H1 (cell line): ENCODE measurements at regions not wholly inside any gene's neighbourhood (a gene's known extent, or its start where the extent isn't known, plus 50 kb on each side); places are given as distances from the start of the nearest gene placed in this dataset.

Source experiments
- CTCF ChIA-PET: fragments of 300-600 bp; sonication (Branson Sonifier 250); formaldehyde crosslinking; loops from one replicate; lab custom pipeline; 2021; ENCODE audit not compliant: partially characterized antibody; lab: Charles Lee
- POLR2A ChIA-PET: fragments of 300-600 bp; sonication (Branson Sonifier 250); formaldehyde crosslinking; loops from one replicate; lab custom pipeline; 2021; ENCODE audit warnings: inconsistent platforms; ENCODE audit not compliant: partially characterized antibody; lab: Charles Lee
- DNase-seq, 2 experiments: peaks; one replicate each; pipeline versions ENCODE4 v3.0.0 to v3.0.0-alpha.2; 2010 to 2022; ENCODE audit warnings: low spot score in 2 of 2, low read depth in 1 of 2, mixed read lengths in 1 of 2
- FAIRE-seq: peaks from 2 replicates; lab custom pipeline; 2011; peaks lifted over from hg19 to GRCh38; lab: Jason Lieb, UNC
- H2AFZ ChIP-seq: 2 replicates; pipeline ENCODE4 v1.8.1; 2012; ENCODE audit warnings: low read length, inconsistent platforms
- H2AK5ac ChIP-seq: 2 replicates; pipeline ENCODE4 v1.6.1; 2013; ENCODE audit warnings: low read depth, low read length
- H2BK120ac ChIP-seq: replicated peaks from 2 replicates; pipeline ENCODE3; 2013; ENCODE audit warnings: low read depth, low read length, inconsistent platforms
- H2BK12ac ChIP-seq: 2 replicates; pipeline ENCODE4 v1.6.1; 2013; ENCODE audit warnings: low read depth, low read length
- H2BK15ac ChIP-seq: 2 replicates; pipeline ENCODE4 v1.6.1; 2013; ENCODE audit warnings: low read length
- H2BK20ac ChIP-seq: 2 replicates; pipeline ENCODE4 v1.6.1; 2013; ENCODE audit warnings: low read length
- H2BK5ac ChIP-seq: 2 replicates; pipeline ENCODE4 v1.6.1; 2013; ENCODE audit warnings: low read depth, low read length
- H3K14ac ChIP-seq: 2 replicates; pipeline ENCODE4 v1.6.1; 2013; ENCODE audit warnings: inconsistent platforms; ENCODE audit not compliant: insufficient read length
- H3K18ac ChIP-seq: 2 replicates; pipeline ENCODE4 v1.6.1; 2013; ENCODE audit warnings: low read length; ENCODE audit errors: extremely low read depth
- H3K23ac ChIP-seq: 2 replicates; pipeline ENCODE4 v1.6.1; 2013; ENCODE audit warnings: inconsistent platforms; ENCODE audit not compliant: insufficient read length
- H3K23me2 ChIP-seq: 2 replicates; pipeline ENCODE4 v1.6.1; 2013; ENCODE audit warnings: low read depth, low read length
- H3K27ac ChIP-seq: 2 replicates; pipeline ENCODE4 v1.6.1; 2011; ENCODE audit warnings: low read depth, low read length, inconsistent platforms
- H3K27me3 ChIP-seq, 4 experiments: replicated peaks in 1 of 4; 1 replicate in 1 of 4; 2 replicates in 3 of 4; pipeline versions ENCODE4 v1.6.1 to v1.8.1; 2011 to 2013; ENCODE audit warnings: low read length in 3 of 4, mild to moderate bottlenecking in 3 of 4, inconsistent platforms in 2 of 4, mixed read lengths in 2 of 4, moderate library complexity in 1 of 4; ENCODE audit not compliant: control insufficient read depth in 3 of 4, insufficient read depth in 3 of 4; ENCODE audit errors: extremely low read depth in 1 of 4
- H3K36me3 ChIP-seq, 4 experiments: 2 replicates each; pipeline versions ENCODE4 v1.6.1 to v1.8.1; 2011 to 2013; ENCODE audit warnings: mild to moderate bottlenecking in 4 of 4, low read length in 3 of 4, moderate library complexity in 2 of 4, control low read depth in 1 of 4, inconsistent platforms in 1 of 4; ENCODE audit not compliant: insufficient read depth in 4 of 4, control insufficient read depth in 2 of 4
- H3K4ac ChIP-seq: replicated peaks from 2 replicates; pipeline ENCODE3; 2013; ENCODE audit warnings: low read length, low read depth, mixed read lengths, inconsistent platforms; ENCODE audit not compliant: insufficient read length
- H3K4me1 ChIP-seq, 4 experiments: replicated peaks in 1 of 4; 1 replicate in 1 of 4; 2 replicates in 3 of 4; pipeline versions ENCODE4 v1.6.1 to v1.8.1; 2011 to 2013; ENCODE audit warnings: low read length in 3 of 4, inconsistent platforms in 2 of 4, mixed read lengths in 1 of 4; ENCODE audit not compliant: insufficient read depth in 4 of 4, control insufficient read depth in 3 of 4
- H3K4me2 ChIP-seq, 2 experiments: 2 replicates each; pipeline versions ENCODE4 v1.6.1 to v1.8.1; 2011 to 2013; ENCODE audit warnings: low read depth in 2 of 2, low read length in 2 of 2, control low read depth in 1 of 2, inconsistent platforms in 1 of 2, mild to moderate bottlenecking in 1 of 2; ENCODE audit not compliant: insufficient read depth in 1 of 2
- H3K4me3 ChIP-seq, 4 experiments: fragments of 200-600, 300-600 bp in 1 of 4; sonication (generic), shearing (Covaris generic), sonication (Bioruptor Twin) in 1 of 4; 2 replicates each; pipeline versions ENCODE4 v1.5.1 to v1.8.1; 2011 to 2016; ENCODE audit warnings: low read length in 4 of 4, low read depth in 3 of 4, control low read depth in 2 of 4, inconsistent platforms in 2 of 4, mild to moderate bottlenecking in 2 of 4, mixed read lengths in 1 of 4, moderate library complexity in 1 of 4; ENCODE audit not compliant: insufficient read depth in 2 of 4; ENCODE audit errors: extremely low read depth in 1 of 4
- H3K56ac ChIP-seq: replicated peaks from 2 replicates; pipeline ENCODE3; 2013; ENCODE audit warnings: low read depth, mild to moderate bottlenecking, mixed read lengths, low read length, inconsistent platforms; ENCODE audit not compliant: insufficient read length
- H3K79me1 ChIP-seq: 2 replicates; pipeline ENCODE4 v1.6.1; 2013; ENCODE audit warnings: low read depth, low read length, control low read depth
- H3K79me2 ChIP-seq, 2 experiments: 2 replicates each; pipeline versions ENCODE4 v1.6.1 to v1.8.1; 2012 to 2013; ENCODE audit warnings: low read length in 2 of 2, mild to moderate bottlenecking in 2 of 2, inconsistent platforms in 1 of 2; ENCODE audit not compliant: insufficient read depth in 2 of 2, control insufficient read depth in 1 of 2
- H3K9ac ChIP-seq, 4 experiments: replicated peaks in 1 of 4; 1 replicate in 1 of 4; 2 replicates in 3 of 4; pipeline versions ENCODE4 v1.6.1 to v1.8.1; 2011 to 2013; ENCODE audit warnings: low read depth in 3 of 4, low read length in 3 of 4, control low read depth in 2 of 4, mild to moderate bottlenecking in 2 of 4, moderate library complexity in 2 of 4, inconsistent platforms in 1 of 4; ENCODE audit errors: extremely low read depth in 1 of 4
- H3K9me3 ChIP-seq, 2 experiments: 2 replicates each; pipeline versions ENCODE4 v1.6.1 to v1.8.1; 2012 to 2013; ENCODE audit warnings: mild to moderate bottlenecking in 2 of 2, moderate library complexity in 2 of 2, control low read depth in 1 of 2, inconsistent platforms in 1 of 2, low read depth in 1 of 2, low read length in 1 of 2, mixed read lengths in 1 of 2; ENCODE audit not compliant: insufficient read depth in 2 of 2
- H4K20me1 ChIP-seq, 2 experiments: replicated peaks in 1 of 2; 2 replicates each; pipeline versions ENCODE3 to v1.8.1; 2011 to 2013; ENCODE audit warnings: inconsistent platforms in 2 of 2, low read length in 2 of 2, mild to moderate bottlenecking in 1 of 2; ENCODE audit not compliant: insufficient read depth in 2 of 2, control insufficient read depth in 1 of 2
- H4K5ac ChIP-seq: 2 replicates; pipeline ENCODE4 v1.6.1; 2013; ENCODE audit warnings: low read length, low read depth, mixed read lengths, inconsistent platforms; ENCODE audit not compliant: insufficient read length
- H4K8ac ChIP-seq: 2 replicates; pipeline ENCODE4 v1.8.0; 2013; ENCODE audit warnings: mild to moderate bottlenecking, moderate library complexity, low read length, inconsistent platforms; ENCODE audit not compliant: insufficient read depth; ENCODE audit errors: extremely low read depth
- H4K91ac ChIP-seq: replicated peaks from 2 replicates; pipeline ENCODE3; 2013; ENCODE audit warnings: low read length, mixed read lengths, inconsistent platforms; ENCODE audit not compliant: insufficient read length
- ATF2 ChIP-seq: IDR thresholded peaks from 2 replicates; pipeline ENCODE4 v1.6.1; 2012; ENCODE audit warnings: low read length, inconsistent platforms
- CBX5 ChIP-seq: fragments of 300-800, 300-1000 bp; sonication (generic); IDR thresholded peaks from 2 replicates; pipeline ENCODE4 v1.7.1; 2016; ENCODE audit warnings: antibody characterized with exemption, low read length, low read depth
- CEBPB ChIP-seq: IDR thresholded peaks from 2 replicates; pipeline ENCODE4 v1.6.1; 2012; ENCODE audit warnings: low read depth, low read length
- CHD1 ChIP-seq: IDR thresholded peaks from 2 replicates; pipeline ENCODE4 v1.6.1; 2012; ENCODE audit warnings: low read depth, low read length, improper control_type of control experiment
- FOSL1 ChIP-seq: IDR thresholded peaks from 2 replicates; pipeline ENCODE4 v1.6.1; 2011; ENCODE audit warnings: mild to moderate bottlenecking, low read depth, low read length, moderate library complexity; ENCODE audit not compliant: insufficient read depth
- MAFK ChIP-seq: IDR thresholded peaks from 2 replicates; pipeline ENCODE4 v1.6.1; 2012; ENCODE audit warnings: low read depth, mild to moderate bottlenecking, improper control_type of control experiment, low read length
- MAX ChIP-seq: IDR thresholded peaks from 2 replicates; pipeline ENCODE4 v1.6.1; 2012; ENCODE audit warnings: inconsistent platforms
- POLR2AphosphoS5 ChIP-seq: IDR thresholded peaks from 2 replicates; pipeline ENCODE4 v1.6.1; 2011; ENCODE audit warnings: low read depth, low read length
- POU5F1 ChIP-seq: IDR thresholded peaks from 2 replicates; pipeline ENCODE4 v1.6.1; 2011; ENCODE audit warnings: low read depth, mild to moderate bottlenecking, low read length, moderate library complexity
- RBBP5 ChIP-seq: IDR thresholded peaks from 2 replicates; pipeline ENCODE4 v1.7.1; 2012; ENCODE audit warnings: low read depth, mild to moderate bottlenecking, inconsistent platforms, low read length, moderate library complexity, borderline replicate concordance
- SP1 ChIP-seq: IDR thresholded peaks from 2 replicates; pipeline ENCODE4 v1.6.1; 2011; ENCODE audit warnings: low read depth, low read length
- SP2 ChIP-seq: IDR thresholded peaks from 2 replicates; pipeline ENCODE4 v1.6.1; 2012; ENCODE audit warnings: mild to moderate bottlenecking, low read length, inconsistent platforms
- SP4 ChIP-seq: IDR thresholded peaks from 2 replicates; pipeline ENCODE4 v1.6.1; 2012; ENCODE audit warnings: low read length, inconsistent platforms
- TBP ChIP-seq: IDR thresholded peaks from 2 replicates; pipeline ENCODE4 v1.6.1; 2011; ENCODE audit warnings: low read depth, low read length, improper control_type of control experiment
- WGBS, 2 experiments: shearing (Covaris generic) in 1 of 2; methylation state at CpG; one replicate each; pipeline versions ENCODE4 v1.1.6 to v1.1.7; 2013 to 2015; ENCODE audit warnings: low lambda C conversion rate in 2 of 2, mixed read lengths in 2 of 2, inconsistent platforms in 1 of 2, low coverage in 1 of 2, missing lambda C conversion rate in 1 of 2; ENCODE audit not compliant: insufficient replicate concordance in 2 of 2, insufficient coverage in 1 of 2, insufficient read length in 1 of 2; ENCODE audit errors: extremely low coverage in 1 of 2, missing lambda C conversion rate in 1 of 2; 5-methylcytosine and 5-hydroxymethylcytosine counted together

DNA sequence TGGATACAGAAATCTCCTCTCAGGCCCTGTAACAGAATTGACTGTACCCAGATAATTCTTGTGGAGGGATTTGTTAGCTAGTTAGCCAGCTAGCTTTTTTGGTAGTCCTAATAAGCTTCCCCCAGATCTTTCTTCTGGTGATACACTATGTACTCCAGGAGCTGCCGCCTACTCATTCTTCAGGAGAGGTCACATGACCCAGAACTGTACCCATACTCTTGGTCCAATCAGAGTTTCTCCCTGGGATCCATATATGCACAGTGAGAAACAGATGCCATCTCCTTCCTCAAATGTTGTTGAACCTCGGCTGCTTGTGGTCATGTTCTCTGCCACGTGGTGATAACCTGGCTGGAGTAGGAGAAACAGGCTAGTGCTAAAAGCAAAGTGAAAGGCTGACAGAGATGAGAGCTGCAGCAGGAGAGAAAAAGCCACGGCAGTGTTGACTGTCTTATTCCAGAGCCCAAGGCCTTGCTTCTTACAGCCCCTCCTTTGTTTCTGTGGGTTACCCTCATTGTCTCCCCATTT is 123.0 kb upstream of the RFX3 start:
- FAIRE-seq = no peak
- Histone ChIP-seq H3K27ac (no peak overlapping the region), H3K56ac (no peak overlapping the region), H4K91ac (no peak overlapping the region), H4K20me1 (no peaks in the 10 kb centered on the region), H2BK15ac (no peak overlapping the region), H2BK12ac (no peak overlapping the region), H3K79me1 (no peaks in the 10 kb centered on the region), H3K4me3 (no peak overlapping the region), H3K23ac (no peak overlapping the region), H2AK5ac (no peak overlapping the region), H3K4ac (no peak overlapping the region), H3K36me3 (no peaks in the 10 kb centered on the region), H3K9me3 (no peaks in the 10 kb centered on the region), H2BK20ac (no peak overlapping the region), H3K23me2 (no peaks in the 10 kb centered on the region), H3K79me2 (no peaks in the 10 kb centered on the region), H2BK5ac (no peak overlapping the region), H3K4me2 (no peak overlapping the region), H2BK120ac (no peak overlapping the region), H3K4me1 (no peaks in the 10 kb centered on the region), H4K5ac (no peak overlapping the region), H3K9ac (no peak overlapping the region), H3K14ac (no peak overlapping the region), H3K18ac (no peak overlapping the region), H2AFZ (no peak overlapping the region; the same call in 1 of the 2 replicates), H3K27me3 (no peaks in the 10 kb centered on the region), H4K8ac (no peak overlapping the region)
- ChIA-PET POLR2A (no interaction called here), CTCF (interaction anchor here (0.6 to 1.6 kb wide), 5 partner anchors 8 to 181 kb away, joined by 3 to 4 read pairs (median 3); no protein-coding TSS in a partner anchor)
- WGBS, 2 experiments = 84% methylated on average over 3 of the region's 4 CpGs; no CpG with 5 or more reads in 1 of the 2 experiments
- DNase-seq = no peak
- no peak for TF ChIP-seq SP2
- no peak for TF ChIP-seq POU5F1
- TF ChIP-seq CBX5 = no peak
- no peak for TF ChIP-seq SP1
- no peak for TF ChIP-seq SP4
- TF ChIP-seq CEBPB = no peak
- no peak for TF ChIP-seq ATF2
- no peak for TF ChIP-seq FOSL1
- no peak for TF ChIP-seq CHD1
- TF ChIP-seq RBBP5 = no peak
- TF ChIP-seq TBP = no peak
- no peak for TF ChIP-seq MAX
- TF ChIP-seq MAFK = no peak
- TF ChIP-seq POLR2AphosphoS5 = no peak
